ENCODE measurements at regions not wholly inside any gene's neighbourhood (a gene's known extent, or its start where the extent isn't known, plus 50 kb on each side); places are given as distances from the start of the nearest gene placed in this dataset.

GRCh38 chr19:28514166-28514565 lies 698.8 kb downstream of the UQCRFS1 start:
- DNase-seq (ENCODE audit: low read depth) = no peak

GRCh38 chr19:28511655-28512054 lies 701.3 kb downstream of the UQCRFS1 start:
- H3K4me3 ChIP-seq (ENCODE audit: low read length) = no peak overlapping the region
- TF ChIP-seq CTCF (IDR thresholded peaks at IDR 0.05; ENCODE audit: insufficient read depth, low read depth, low read length, missing control alignments) = no peak
- DNase-seq (ENCODE audit: low read depth) = no peak

More at GRCh38 chr19:28514166-28514565, 698.8 kb downstream of the UQCRFS1 start:
- TF ChIP-seq CTCF (IDR thresholded peaks at IDR 0.05; ENCODE audit: insufficient read depth, low read depth, low read length, missing control alignments) = no peak
- no peak overlapping the region for H3K4me3 ChIP-seq (ENCODE audit: low read length)

GRCh38 chr19:28509079-28509895 lies 703.7 kb downstream of the UQCRFS1 start:
- no peak for TF ChIP-seq CTCF (IDR thresholded peaks at IDR 0.05; ENCODE audit: insufficient read depth, low read depth, low read length, missing control alignments)
- no peak for DNase-seq (ENCODE audit: low read depth)
- no peak overlapping the region for H3K4me3 ChIP-seq (ENCODE audit: low read length)

GRCh38 chr19:28508666-28509065 lies 704.3 kb downstream of the UQCRFS1 start:
- TF ChIP-seq CTCF (IDR thresholded peaks at IDR 0.05; ENCODE audit: insufficient read depth, low read depth, low read length, missing control alignments) = no peak
- DNase-seq (ENCODE audit: low read depth) = no peak
- no peak overlapping the region for H3K4me3 ChIP-seq (ENCODE audit: low read length)

GRCh38 chr19:28505933-28506332 lies 707.0 kb downstream of the UQCRFS1 start:
- DNase-seq (ENCODE audit: low read depth) = no peak
- no peak for TF ChIP-seq CTCF (IDR thresholded peaks at IDR 0.05; ENCODE audit: insufficient read depth, low read depth, low read length, missing control alignments)
- H3K4me3 ChIP-seq (ENCODE audit: low read length) = no peak overlapping the region

GRCh38 chr19:28505134-28505533 lies 707.8 kb downstream of the UQCRFS1 start:
- no peak overlapping the region for H3K4me3 ChIP-seq (ENCODE audit: low read length)
- TF ChIP-seq CTCF (IDR thresholded peaks at IDR 0.05; ENCODE audit: insufficient read depth, low read depth, low read length, missing control alignments) = no peak
- no peak for DNase-seq (ENCODE audit: low read depth)

GRCh38 chr19:28504727-28505126 lies 708.2 kb downstream of the UQCRFS1 start:
- H3K4me3 ChIP-seq (ENCODE audit: low read length) = no peak overlapping the region
- DNase-seq (ENCODE audit: low read depth) = no peak
- TF ChIP-seq CTCF (IDR thresholded peaks at IDR 0.05; ENCODE audit: insufficient read depth, low read depth, low read length, missing control alignments) = no peak

Measured in epithelial cell of esophagus (primary cell).